Stimulated activated naive CD4-positive, alpha-beta T cell treated with Interleukin-2 at 50 U/mL for 16 hours (primary cell): ENCODE measurements at regions not wholly inside any gene's neighbourhood (a gene's known extent, or its start where the extent isn't known, plus 50 kb on each side); places are given as distances from the start of the nearest gene placed in this dataset.
"Not testable (repeated sequence)": the region's sequence is repeated elsewhere in the genome, so short reads cannot be mapped to it uniquely, and the experiment has no call there.

ENCODE experiments used
- DNase-seq: peaks from one replicate; lab custom pipeline; 2025; lab: John Stamatoyannopoulos, UW

GRCh38 chr9:22225856-22226255 lies 216.8 kb upstream of the CDKN2B start:
- DNase-seq = not testable (repeated sequence)

GRCh38 chr9:22227986-22228385 lies 218.6 kb upstream of the DMRTA1 start:
- DNase-seq = no peak

- no peak for DNase-seq
Measured at GRCh38 chr9:22228542-22228941, 218.1 kb upstream of the DMRTA1 start.

GRCh38 chr9:22229069-22229468 lies 217.6 kb upstream of the DMRTA1 start:
- DNase-seq = no peak

GRCh38 chr9:22231309-22231708 lies 215.3 kb upstream of the DMRTA1 start:
- DNase-seq = not testable (repeated sequence)

- DNase-seq = no peak
Measured at GRCh38 chr9:22232971-22233370, 213.7 kb upstream of the DMRTA1 start.

GRCh38 chr9:22237497-22238363 lies 208.9 kb upstream of the DMRTA1 start:
- no peak for DNase-seq

GRCh38 chr9:22238809-22239684 lies 207.6 kb upstream of the DMRTA1 start:
- DNase-seq = no peak

GRCh38 chr9:22240619-22241018 lies 206.0 kb upstream of the DMRTA1 start:
- no peak for DNase-seq

GRCh38 chr9:22241024-22241423 lies 205.6 kb upstream of the DMRTA1 start:
- no peak for DNase-seq

- DNase-seq = no peak
Measured at GRCh38 chr9:22241611-22242010, 205.0 kb upstream of the DMRTA1 start.

GRCh38 chr9:22244139-22245011 lies 202.2 kb upstream of the DMRTA1 start:
- DNase-seq = peak; percentile 30

- DNase-seq = no peak
Measured at GRCh38 chr9:22255337-22255736, 191.3 kb upstream of the DMRTA1 start.

GRCh38 chr9:22256381-22256780 lies 190.2 kb upstream of the DMRTA1 start:
- no peak for DNase-seq

GRCh38 chr9:22257026-22257816 lies 189.4 kb upstream of the DMRTA1 start:
- DNase-seq = no peak

- DNase-seq = no peak
Measured at GRCh38 chr9:22265038-22265437, 181.6 kb upstream of the DMRTA1 start.

GRCh38 chr9:22265534-22265933 lies 181.1 kb upstream of the DMRTA1 start:
- DNase-seq = no peak

- no peak for DNase-seq
Measured at GRCh38 chr9:22274477-22274876, 172.1 kb upstream of the DMRTA1 start.

- DNase-seq = no peak
Measured at GRCh38 chr9:22278426-22278825, 168.2 kb upstream of the DMRTA1 start.

GRCh38 chr9:22279636-22280035 lies 167.0 kb upstream of the DMRTA1 start:
- no peak for DNase-seq

GRCh38 chr9:22285066-22285465 lies 161.6 kb upstream of the DMRTA1 start:
- no peak for DNase-seq
